ENCODE measurements at regions not wholly inside any gene's neighbourhood (a gene's known extent, or its start where the extent isn't known, plus 50 kb on each side); places are given as distances from the start of the nearest gene placed in this dataset.
"Not testable (repeated sequence)": the region's sequence is repeated elsewhere in the genome, so short reads cannot be mapped to it uniquely, and the experiment has no call there.

- 53% methylated on average over 1 of the region's 1 CpG for whole genome bisulfite sequencing
- no peaks in the 10 kb centered on the region for H3K9me3 ChIP-seq
Measured at GRCh38 chr6:134795691-134796090, 154.2 kb downstream of the ALDH8A1 start.

GRCh38 chr6:134795001-134795400 is 154.9 kb downstream of the ALDH8A1 start:
- Histone ChIP-seq H3K27me3 (replicated peaks; ENCODE audit: insufficient read depth) (no peaks in the 10 kb centered on the region), H3K4me1 (replicated peaks) (no peaks in the 10 kb centered on the region), H3K27ac (no peak overlapping the region), H3K9me3 (no peaks in the 10 kb centered on the region), H3K36me3 (no peaks in the 10 kb centered on the region), H3K4me3 (no peak overlapping the region)
- TF ChIP-seq POLR2A (IDR thresholded peaks at IDR 0.05) (no peak), POLR2AphosphoS5 (IDR thresholded peaks at IDR 0.05) (no peak), CTCF (IDR thresholded peaks at IDR 0.05) (no peak)
- intact Hi-C loops (cut with DNase I), result no loop called here
- DNase-seq (ENCODE audit: low spot score), result no peak
- WGBS, result 95% methylated on average over 7 of the region's 7 CpGs

More at GRCh38 chr6:134795691-134796090, 154.2 kb downstream of the ALDH8A1 start:
- Histone ChIP-seq H3K36me3 (no peaks in the 10 kb centered on the region), H3K27me3 (replicated peaks; ENCODE audit: insufficient read depth) (no peaks in the 10 kb centered on the region), H3K4me1 (replicated peaks) (no peaks in the 10 kb centered on the region), H3K27ac (no peak overlapping the region), H3K4me3 (no peak overlapping the region)
- no peak for DNase-seq (ENCODE audit: low spot score)
- intact Hi-C loops (cut with DNase I), result no loop called here
- no peak for TF ChIP-seq CTCF (IDR thresholded peaks at IDR 0.05)
- no peak for TF ChIP-seq POLR2AphosphoS5 (IDR thresholded peaks at IDR 0.05)
- no peak for TF ChIP-seq POLR2A (IDR thresholded peaks at IDR 0.05)

GRCh38 chr6:134791243-134791843 is 158.6 kb downstream of the ALDH8A1 start:
- H3K27ac ChIP-seq; H3K4me1 ChIP-seq (replicated peaks); H3K9me3 ChIP-seq; intact Hi-C loops (cut with DNase I); H3K36me3 ChIP-seq; H3K27me3 ChIP-seq (replicated peaks; ENCODE audit: insufficient read depth); DNase-seq (ENCODE audit: low spot score); H3K4me3 ChIP-seq: not testable (repeated sequence)
- 98% methylated on average over 2 of the region's 2 CpGs for WGBS

GRCh38 chr6:134787261-134787877 is 162.5 kb downstream of the ALDH8A1 start:
- TF ChIP-seq POLR2AphosphoS5 (IDR thresholded peaks at IDR 0.05) (no peak), CTCF (IDR thresholded peaks at IDR 0.05) (no peak), POLR2A (IDR thresholded peaks at IDR 0.05) (no peak)
- no peaks in the 10 kb centered on the region for H3K27me3 ChIP-seq (replicated peaks; ENCODE audit: insufficient read depth)
- no peaks in the 10 kb centered on the region for H3K36me3 ChIP-seq
- intact Hi-C loops (cut with DNase I), result no loop called here
- H3K9me3 ChIP-seq, result no peaks in the 10 kb centered on the region
- 78% methylated on average over 6 of the region's 6 CpGs for WGBS
- no peak for DNase-seq (ENCODE audit: low spot score)
- H3K4me3 ChIP-seq, result no peak overlapping the region
- H3K4me1 ChIP-seq (replicated peaks), result no peaks in the 10 kb centered on the region
- no peak overlapping the region for H3K27ac ChIP-seq

- TF ChIP-seq CTCF (IDR thresholded peaks at IDR 0.05), result no peak
- no peak for TF ChIP-seq POLR2A (IDR thresholded peaks at IDR 0.05)
- TF ChIP-seq POLR2AphosphoS5 (IDR thresholded peaks at IDR 0.05), result no peak
- no peak for DNase-seq (ENCODE audit: low spot score)
- Histone ChIP-seq H3K27ac (no peak overlapping the region), H3K9me3 (no peaks in the 10 kb centered on the region), H3K36me3 (no peaks in the 10 kb centered on the region), H3K4me3 (no peak overlapping the region), H3K27me3 (replicated peaks; ENCODE audit: insufficient read depth) (no peaks in the 10 kb centered on the region), H3K4me1 (replicated peaks) (no peaks in the 10 kb centered on the region)
- WGBS, result 87% methylated on average over 2 of the region's 2 CpGs
- intact Hi-C loops (cut with DNase I), result no loop called here
Measured at GRCh38 chr6:134784336-134784735, 165.6 kb downstream of the ALDH8A1 start.

All from prostate gland (tissue), 2 donors.